ENCODE measurements at regions not wholly inside any gene's neighbourhood (a gene's known extent, or its start where the extent isn't known, plus 50 kb on each side); places are given as distances from the start of the nearest gene placed in this dataset.

DNA sequence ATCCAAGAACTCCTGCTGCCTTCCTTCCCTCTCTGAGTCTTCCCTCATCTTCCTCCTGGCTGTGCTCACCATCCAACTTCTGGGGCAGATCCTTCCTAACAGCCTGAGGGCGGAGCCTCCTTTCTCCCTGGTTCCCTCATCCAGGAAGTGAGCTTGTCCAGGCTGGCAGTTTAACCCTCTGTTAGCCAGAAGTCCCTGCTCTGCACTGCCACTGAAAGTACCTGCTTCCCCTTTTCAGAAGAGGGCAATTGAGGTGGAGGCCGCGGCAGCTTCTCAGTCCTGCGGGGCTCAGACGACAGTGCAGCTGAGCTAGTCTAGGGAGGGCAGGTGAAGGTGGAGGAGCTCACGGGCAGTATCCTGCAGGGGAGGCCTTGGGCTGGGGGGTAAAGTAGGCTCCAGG is 149.1 kb downstream of the FCRL5 start:
- no peaks in the 10 kb centered on the region for H3K9me3 Mint-ChIP-seq
- Histone ChIP-seq H3K27me3 (ENCODE audit: insufficient read depth) (no peaks in the 10 kb centered on the region), H3K27ac (ENCODE audit: low read depth) (no peak overlapping the region), H3K4me1 (ENCODE audit: insufficient read depth) (no peaks in the 10 kb centered on the region), H3K4me2 (no peak overlapping the region), H3K4me3 (no peak overlapping the region), H3F3A (replicated peaks; ENCODE audit: low read depth) (no peaks in the 10 kb centered on the region), H2AFZ (peak overlapping the region; percentile 78; the same call in 1 of the 2 replicates), H4K20me1 (replicated peaks; ENCODE audit: insufficient read depth) (no peaks in the 10 kb centered on the region), H3K36me3 (ENCODE audit: insufficient read depth) (no peaks in the 10 kb centered on the region), H3K79me2 (replicated peaks; ENCODE audit: insufficient read depth) (no peaks in the 10 kb centered on the region), H3K9me2 (ENCODE audit: insufficient read depth) (0 out of 2 replicates have a peak, but pooled peaks cover 7% of the 10 kb centered on the region)
- no peak overlapping the region for H3K4me3 Mint-ChIP-seq
- peaks cover 17% of the 10 kb centered on the region for H3K4me1 Mint-ChIP-seq
- TF ChIP-seq, protein P1, sequence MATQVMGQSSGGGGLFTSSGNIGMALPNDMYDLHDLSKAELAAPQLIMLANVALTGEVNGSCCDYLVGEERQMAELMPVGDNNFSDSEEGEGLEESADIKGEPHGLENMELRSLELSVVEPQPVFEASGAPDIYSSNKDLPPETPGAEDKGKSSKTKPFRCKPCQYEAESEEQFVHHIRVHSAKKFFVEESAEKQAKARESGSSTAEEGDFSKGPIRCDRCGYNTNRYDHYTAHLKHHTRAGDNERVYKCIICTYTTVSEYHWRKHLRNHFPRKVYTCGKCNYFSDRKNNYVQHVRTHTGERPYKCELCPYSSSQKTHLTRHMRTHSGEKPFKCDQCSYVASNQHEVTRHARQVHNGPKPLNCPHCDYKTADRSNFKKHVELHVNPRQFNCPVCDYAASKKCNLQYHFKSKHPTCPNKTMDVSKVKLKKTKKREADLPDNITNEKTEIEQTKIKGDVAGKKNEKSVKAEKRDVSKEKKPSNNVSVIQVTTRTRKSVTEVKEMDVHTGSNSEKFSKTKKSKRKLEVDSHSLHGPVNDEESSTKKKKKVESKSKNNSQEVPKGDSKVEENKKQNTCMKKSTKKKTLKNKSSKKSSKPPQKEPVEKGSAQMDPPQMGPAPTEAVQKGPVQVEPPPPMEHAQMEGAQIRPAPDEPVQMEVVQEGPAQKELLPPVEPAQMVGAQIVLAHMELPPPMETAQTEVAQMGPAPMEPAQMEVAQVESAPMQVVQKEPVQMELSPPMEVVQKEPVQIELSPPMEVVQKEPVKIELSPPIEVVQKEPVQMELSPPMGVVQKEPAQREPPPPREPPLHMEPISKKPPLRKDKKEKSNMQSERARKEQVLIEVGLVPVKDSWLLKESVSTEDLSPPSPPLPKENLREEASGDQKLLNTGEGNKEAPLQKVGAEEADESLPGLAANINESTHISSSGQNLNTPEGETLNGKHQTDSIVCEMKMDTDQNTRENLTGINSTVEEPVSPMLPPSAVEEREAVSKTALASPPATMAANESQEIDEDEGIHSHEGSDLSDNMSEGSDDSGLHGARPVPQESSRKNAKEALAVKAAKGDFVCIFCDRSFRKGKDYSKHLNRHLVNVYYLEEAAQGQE (IDR thresholded peaks at IDR 0.05; ENCODE audit: unreplicated experiment): no peak
- no peak for TF ChIP-seq STAT1 (IDR thresholded peaks at IDR 0.05; ENCODE audit: unreplicated experiment)
- TF ChIP-seq NANOG (IDR thresholded peaks at IDR 0.05; ENCODE audit: borderline replicate concordance): no peak
- TF ChIP-seq, protein P2, sequence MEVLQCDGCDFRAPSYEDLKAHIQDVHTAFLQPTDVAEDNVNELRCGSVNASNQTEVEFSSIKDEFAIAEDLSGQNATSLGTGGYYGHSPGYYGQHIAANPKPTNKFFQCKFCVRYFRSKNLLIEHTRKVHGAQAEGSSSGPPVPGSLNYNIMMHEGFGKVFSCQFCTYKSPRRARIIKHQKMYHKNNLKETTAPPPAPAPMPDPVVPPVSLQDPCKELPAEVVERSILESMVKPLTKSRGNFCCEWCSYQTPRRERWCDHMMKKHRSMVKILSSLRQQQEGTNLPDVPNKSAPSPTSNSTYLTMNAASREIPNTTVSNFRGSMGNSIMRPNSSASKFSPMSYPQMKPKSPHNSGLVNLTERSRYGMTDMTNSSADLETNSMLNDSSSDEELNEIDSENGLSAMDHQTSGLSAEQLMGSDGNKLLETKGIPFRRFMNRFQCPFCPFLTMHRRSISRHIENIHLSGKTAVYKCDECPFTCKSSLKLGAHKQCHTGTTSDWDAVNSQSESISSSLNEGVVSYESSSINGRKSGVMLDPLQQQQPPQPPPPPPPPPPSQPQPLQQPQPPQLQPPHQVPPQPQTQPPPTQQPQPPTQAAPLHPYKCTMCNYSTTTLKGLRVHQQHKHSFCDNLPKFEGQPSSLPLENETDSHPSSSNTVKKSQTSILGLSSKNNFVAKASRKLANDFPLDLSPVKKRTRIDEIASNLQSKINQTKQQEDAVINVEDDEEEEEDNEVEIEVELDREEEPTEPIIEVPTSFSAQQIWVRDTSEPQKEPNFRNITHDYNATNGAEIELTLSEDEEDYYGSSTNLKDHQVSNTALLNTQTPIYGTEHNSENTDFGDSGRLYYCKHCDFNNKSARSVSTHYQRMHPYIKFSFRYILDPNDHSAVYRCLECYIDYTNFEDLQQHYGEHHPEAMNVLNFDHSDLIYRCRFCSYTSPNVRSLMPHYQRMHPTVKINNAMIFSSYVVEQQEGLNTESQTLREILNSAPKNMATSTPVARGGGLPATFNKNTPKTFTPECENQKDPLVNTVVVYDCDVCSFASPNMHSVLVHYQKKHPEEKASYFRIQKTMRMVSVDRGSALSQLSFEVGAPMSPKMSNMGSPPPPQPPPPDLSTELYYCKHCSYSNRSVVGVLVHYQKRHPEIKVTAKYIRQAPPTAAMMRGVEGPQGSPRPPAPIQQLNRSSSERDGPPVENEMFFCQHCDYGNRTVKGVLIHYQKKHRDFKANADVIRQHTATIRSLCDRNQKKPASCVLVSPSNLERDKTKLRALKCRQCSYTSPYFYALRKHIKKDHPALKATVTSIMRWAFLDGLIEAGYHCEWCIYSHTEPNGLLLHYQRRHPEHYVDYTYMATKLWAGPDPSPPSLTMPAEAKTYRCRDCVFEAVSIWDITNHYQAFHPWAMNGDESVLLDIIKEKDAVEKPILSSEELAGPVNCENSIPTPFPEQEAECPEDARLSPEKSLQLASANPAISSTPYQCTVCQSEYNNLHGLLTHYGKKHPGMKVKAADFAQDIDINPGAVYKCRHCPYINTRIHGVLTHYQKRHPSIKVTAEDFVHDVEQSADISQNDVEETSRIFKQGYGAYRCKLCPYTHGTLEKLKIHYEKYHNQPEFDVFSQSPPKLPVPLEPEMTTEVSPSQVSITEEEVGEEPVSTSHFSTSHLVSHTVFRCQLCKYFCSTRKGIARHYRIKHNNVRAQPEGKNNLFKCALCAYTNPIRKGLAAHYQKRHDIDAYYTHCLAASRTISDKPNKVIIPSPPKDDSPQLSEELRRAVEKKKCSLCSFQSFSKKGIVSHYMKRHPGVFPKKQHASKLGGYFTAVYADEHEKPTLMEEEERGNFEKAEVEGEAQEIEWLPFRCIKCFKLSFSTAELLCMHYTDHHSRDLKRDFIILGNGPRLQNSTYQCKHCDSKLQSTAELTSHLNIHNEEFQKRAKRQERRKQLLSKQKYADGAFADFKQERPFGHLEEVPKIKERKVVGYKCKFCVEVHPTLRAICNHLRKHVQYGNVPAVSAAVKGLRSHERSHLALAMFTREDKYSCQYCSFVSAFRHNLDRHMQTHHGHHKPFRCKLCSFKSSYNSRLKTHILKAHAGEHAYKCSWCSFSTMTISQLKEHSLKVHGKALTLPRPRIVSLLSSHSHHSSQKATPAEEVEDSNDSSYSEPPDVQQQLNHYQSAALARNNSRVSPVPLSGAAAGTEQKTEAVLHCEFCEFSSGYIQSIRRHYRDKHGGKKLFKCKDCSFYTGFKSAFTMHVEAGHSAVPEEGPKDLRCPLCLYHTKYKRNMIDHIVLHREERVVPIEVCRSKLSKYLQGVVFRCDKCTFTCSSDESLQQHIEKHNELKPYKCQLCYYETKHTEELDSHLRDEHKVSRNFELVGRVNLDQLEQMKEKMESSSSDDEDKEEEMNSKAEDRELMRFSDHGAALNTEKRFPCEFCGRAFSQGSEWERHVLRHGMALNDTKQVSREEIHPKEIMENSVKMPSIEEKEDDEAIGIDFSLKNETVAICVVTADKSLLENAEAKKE (CRISPR knock-in tag; IDR thresholded peaks at IDR 0.05): peak; percentile 46; the same call in 1 of the 2 replicates
- no peak for TF ChIP-seq CREB1 (CRISPR knock-in tag; IDR thresholded peaks at IDR 0.05; ENCODE audit: low read depth)
- TF ChIP-seq EZH2 (IDR thresholded peaks at IDR 0.05; ENCODE audit: low read depth, unreplicated experiment): no peak
- DNase-seq (ENCODE audit: low spot score): peak; percentile 70
- H3K27ac Mint-ChIP-seq: no peak overlapping the region
- no peaks in the 10 kb centered on the region for H3K36me3 Mint-ChIP-seq (ENCODE audit: low read depth)
- peaks cover 2% of the 10 kb centered on the region for H3K27me3 Mint-ChIP-seq (ENCODE audit: insufficient read depth, low read depth, poor library complexity)
- peak; percentile 91 for ATAC-seq
